Uterus (tissue), 2 donors: ENCODE measurements at regions not wholly inside any gene's neighbourhood (a gene's known extent, or its start where the extent isn't known, plus 50 kb on each side); places are given as distances from the start of the nearest gene placed in this dataset.

Source experiments
- POLR2A ChIP-seq, 2 donors: fragments of 450-650 bp; IDR thresholded peaks; one replicate each; pipeline ENCODE4 v1.6.1; 2016; ENCODE audit warnings: antibody characterized with exemption in 2 of 2, mild to moderate bottlenecking in 1 of 2, moderate library complexity in 1 of 2
- TF ChIP-seq, protein P1 (sequence below), 4 experiments: fragments of 200-600 bp in 2 of 4; fragments of 450-650 bp in 2 of 4; sonication (generic) in 2 of 4; IDR thresholded peaks; one replicate each; pipeline ENCODE4 v1.5.1; 2016 to 2019; ENCODE audit warnings: antibody characterized with exemption in 4 of 4, mild to moderate bottlenecking in 2 of 4, moderate library complexity in 1 of 4

DNA sequence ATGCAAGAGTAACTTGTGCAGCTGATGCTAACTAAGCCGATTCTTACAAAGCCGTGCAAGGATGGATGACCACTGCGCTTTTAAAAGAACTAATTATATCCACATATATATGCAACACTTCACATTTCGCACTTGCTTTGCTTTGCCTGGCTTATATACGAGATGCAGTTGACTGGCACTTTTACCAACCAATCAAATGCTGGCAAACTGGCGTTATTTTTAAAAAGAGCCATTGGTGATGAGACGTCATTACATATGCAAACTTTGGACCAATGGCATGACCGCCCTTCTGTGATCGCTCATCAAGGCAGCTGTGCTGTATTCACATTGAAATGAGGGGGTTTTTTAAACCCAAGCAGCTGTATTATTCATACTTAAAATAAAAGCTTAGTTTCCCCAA, 1147.7 kb upstream of the WWC1 start:
- no peak for TF ChIP-seq POLR2A (IDR thresholded peaks at IDR 0.05)
- TF ChIP-seq, protein P1, sequence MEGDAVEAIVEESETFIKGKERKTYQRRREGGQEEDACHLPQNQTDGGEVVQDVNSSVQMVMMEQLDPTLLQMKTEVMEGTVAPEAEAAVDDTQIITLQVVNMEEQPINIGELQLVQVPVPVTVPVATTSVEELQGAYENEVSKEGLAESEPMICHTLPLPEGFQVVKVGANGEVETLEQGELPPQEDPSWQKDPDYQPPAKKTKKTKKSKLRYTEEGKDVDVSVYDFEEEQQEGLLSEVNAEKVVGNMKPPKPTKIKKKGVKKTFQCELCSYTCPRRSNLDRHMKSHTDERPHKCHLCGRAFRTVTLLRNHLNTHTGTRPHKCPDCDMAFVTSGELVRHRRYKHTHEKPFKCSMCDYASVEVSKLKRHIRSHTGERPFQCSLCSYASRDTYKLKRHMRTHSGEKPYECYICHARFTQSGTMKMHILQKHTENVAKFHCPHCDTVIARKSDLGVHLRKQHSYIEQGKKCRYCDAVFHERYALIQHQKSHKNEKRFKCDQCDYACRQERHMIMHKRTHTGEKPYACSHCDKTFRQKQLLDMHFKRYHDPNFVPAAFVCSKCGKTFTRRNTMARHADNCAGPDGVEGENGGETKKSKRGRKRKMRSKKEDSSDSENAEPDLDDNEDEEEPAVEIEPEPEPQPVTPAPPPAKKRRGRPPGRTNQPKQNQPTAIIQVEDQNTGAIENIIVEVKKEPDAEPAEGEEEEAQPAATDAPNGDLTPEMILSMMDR (IDR thresholded peaks at IDR 0.05) = no peak
